ENCODE measurements at regions not wholly inside any gene's neighbourhood (a gene's known extent, or its start where the extent isn't known, plus 50 kb on each side); places are given as distances from the start of the nearest gene placed in this dataset.
"Not testable (repeated sequence)": the region's sequence is repeated elsewhere in the genome, so short reads cannot be mapped to it uniquely, and the experiment has no call there.

DNA sequence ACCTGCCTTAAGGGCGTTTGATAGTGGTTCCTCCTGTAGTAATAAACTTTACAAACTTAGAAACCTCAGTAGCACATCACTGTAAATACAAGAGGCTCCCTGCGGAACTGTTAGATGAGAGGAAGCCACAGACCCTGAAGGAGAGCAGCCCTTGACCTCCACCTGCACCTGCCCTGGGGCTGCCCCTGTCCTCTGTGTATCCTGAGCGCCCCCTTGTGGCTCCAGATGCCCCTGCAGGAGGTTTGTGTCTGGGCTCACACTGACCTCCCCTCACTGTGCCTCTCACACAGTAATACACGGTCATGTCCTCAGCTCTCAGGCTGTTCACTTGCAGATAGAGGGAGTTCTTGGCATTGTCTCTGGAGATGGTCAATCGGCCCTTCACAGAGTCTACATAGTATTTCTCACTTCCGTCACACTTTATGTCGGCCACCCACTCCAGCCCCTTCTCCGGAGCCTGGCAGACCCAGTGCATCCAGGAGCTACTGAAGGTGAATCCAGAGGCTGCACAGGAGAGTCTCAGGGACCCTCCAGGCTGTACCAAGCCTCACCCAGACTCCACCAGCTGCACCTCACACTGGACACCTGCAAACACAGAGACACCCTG is 1059.8 kb downstream of the TMEM121 start:
- TF ChIP-seq, protein P1, sequence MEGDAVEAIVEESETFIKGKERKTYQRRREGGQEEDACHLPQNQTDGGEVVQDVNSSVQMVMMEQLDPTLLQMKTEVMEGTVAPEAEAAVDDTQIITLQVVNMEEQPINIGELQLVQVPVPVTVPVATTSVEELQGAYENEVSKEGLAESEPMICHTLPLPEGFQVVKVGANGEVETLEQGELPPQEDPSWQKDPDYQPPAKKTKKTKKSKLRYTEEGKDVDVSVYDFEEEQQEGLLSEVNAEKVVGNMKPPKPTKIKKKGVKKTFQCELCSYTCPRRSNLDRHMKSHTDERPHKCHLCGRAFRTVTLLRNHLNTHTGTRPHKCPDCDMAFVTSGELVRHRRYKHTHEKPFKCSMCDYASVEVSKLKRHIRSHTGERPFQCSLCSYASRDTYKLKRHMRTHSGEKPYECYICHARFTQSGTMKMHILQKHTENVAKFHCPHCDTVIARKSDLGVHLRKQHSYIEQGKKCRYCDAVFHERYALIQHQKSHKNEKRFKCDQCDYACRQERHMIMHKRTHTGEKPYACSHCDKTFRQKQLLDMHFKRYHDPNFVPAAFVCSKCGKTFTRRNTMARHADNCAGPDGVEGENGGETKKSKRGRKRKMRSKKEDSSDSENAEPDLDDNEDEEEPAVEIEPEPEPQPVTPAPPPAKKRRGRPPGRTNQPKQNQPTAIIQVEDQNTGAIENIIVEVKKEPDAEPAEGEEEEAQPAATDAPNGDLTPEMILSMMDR (IDR thresholded peaks at IDR 0.05), result peak; percentile 91
- ATAC-seq (peak; percentile 100), DNase-seq (peak; percentile 85)
- Mint-ChIP-seq H3K27me3 (no peaks in the 10 kb centered on the region), H3K4me1 (ENCODE audit: low read depth) (peaks cover 4% of the 10 kb centered on the region), H3K27ac (no peak overlapping the region), H3K36me3 (ENCODE audit: low read depth) (no peaks in the 10 kb centered on the region), H3K9me3 (no peaks in the 10 kb centered on the region), H3K4me3 (no peak overlapping the region)
- intact Hi-C loops (cut with micrococcal nuclease), result no loop called here
- ChIA-PET CTCF (interaction anchor here (0.6 to 4.3 kb wide), 26 partner anchors 10 to 314 kb away, joined by 3 to 25 read pairs (median 3); no protein-coding TSS in a partner anchor), POLR2A (no interaction called here)

DNA sequence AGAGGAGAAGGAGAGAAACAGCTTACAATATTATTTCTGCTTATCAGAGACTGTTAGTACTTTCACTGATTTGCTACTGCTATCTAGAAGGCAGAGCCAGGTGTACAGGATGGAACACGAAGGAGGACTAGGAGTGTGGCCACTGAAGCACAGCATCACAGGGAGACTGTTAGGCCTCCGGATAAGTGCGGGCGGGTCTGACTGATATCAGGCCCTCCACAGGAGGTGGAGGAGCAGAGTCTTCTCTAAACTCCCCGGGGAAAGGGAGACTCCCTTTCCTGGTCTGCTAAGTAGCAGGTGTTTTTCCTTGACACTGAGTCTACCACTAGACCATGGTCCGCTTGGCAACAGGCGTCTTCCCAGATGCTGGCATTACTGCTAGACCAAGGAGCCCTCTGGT is 1065.2 kb downstream of the TMEM121 start:
- H3K27ac Mint-ChIP-seq; H3K36me3 Mint-ChIP-seq (ENCODE audit: low read depth); ATAC-seq; H3K4me3 Mint-ChIP-seq; H3K4me1 Mint-ChIP-seq (ENCODE audit: low read depth); H3K9me3 Mint-ChIP-seq; H3K27me3 Mint-ChIP-seq; POLR2A ChIA-PET; DNase-seq; intact Hi-C loops (cut with micrococcal nuclease): not testable (repeated sequence)
- CTCF ChIA-PET, result interaction anchor here (0.7 to 6.7 kb wide), 9 partner anchors 10 to 85 kb away, joined by 3 to 24 read pairs (median 3); no protein-coding TSS in a partner anchor

DNA sequence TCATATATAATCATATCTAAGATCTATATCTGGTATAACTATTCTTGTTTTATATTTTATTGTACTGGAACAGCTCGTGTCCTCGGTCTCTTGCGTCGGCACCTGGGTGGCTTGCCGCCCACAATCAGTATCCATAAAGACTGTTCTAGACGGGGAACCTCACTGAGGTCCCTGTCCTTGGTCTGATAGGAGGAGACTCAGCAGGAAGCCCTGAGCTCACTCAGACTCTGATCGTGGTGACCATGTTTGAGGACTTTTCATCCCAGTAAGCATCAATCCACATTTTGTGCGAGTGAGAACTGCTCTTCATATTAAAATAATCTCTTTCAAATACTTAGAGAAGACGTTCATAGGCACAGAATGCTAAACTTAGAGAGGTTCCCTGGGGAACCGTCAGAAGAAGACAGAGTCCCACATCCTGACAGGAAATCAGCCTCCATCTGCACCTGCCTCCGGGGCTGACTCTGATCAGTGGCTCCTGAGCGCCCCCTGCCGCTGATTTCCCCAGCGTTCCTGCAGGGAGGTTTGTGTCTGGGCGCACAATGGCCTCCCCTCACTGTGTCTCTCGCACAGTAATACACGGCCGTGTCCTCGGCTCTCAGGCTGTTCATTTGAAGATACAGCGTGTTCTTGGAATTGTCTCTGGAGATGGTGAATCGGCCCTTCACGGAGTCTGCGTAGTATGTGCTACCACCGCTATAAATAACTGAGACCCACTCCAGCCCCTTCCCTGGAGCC is 1065.9 kb downstream of the TMEM121 start:
- H3K9me3 Mint-ChIP-seq; H3K4me3 Mint-ChIP-seq; H3K36me3 Mint-ChIP-seq (ENCODE audit: low read depth); intact Hi-C loops (cut with micrococcal nuclease); H3K27me3 Mint-ChIP-seq; H3K27ac Mint-ChIP-seq; POLR2A ChIA-PET; H3K4me1 Mint-ChIP-seq (ENCODE audit: low read depth): not testable (repeated sequence)
- ATAC-seq, result peak; percentile 45
- peak; percentile 87 for DNase-seq
- TF ChIP-seq, protein P1 (IDR thresholded peaks at IDR 0.05), result peak; percentile 69
- CTCF ChIA-PET, result interaction anchor here (0.7 to 6.7 kb wide), 11 partner anchors 9 to 85 kb away, joined by 3 to 28 read pairs (median 4); no protein-coding TSS in a partner anchor

DNA sequence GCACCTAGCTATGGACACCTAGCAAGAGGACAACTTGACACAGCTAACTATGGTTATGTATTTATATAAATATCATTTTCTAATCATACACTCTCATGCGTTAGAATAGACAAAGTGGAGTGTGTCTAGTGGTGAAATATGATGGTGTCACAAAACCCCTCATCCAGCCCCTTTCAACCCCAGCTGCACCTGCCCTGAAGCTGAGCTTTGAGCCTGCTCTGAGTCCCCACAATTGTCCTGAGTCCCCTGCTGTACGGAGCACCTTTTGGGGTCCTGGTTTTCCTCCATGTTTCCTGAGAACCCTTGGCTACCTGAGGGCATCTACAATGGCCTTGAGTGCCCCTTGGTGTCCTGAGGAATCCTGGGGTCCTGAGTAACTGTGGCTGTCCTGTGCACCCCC is 1072.8 kb downstream of the TMEM121 start:
- H3K4me1 Mint-ChIP-seq (ENCODE audit: low read depth), result no peaks in the 10 kb centered on the region
- H3K4me3 Mint-ChIP-seq, result no peak overlapping the region
- CTCF ChIA-PET, result interaction anchor here (0.7 to 1.4 kb wide), 3 partner anchors 8 to 182 kb away, joined by 3 read pairs; no protein-coding TSS in a partner anchor
- no peak for ATAC-seq
- H3K36me3 Mint-ChIP-seq (ENCODE audit: low read depth), result no peaks in the 10 kb centered on the region
- intact Hi-C loops (cut with micrococcal nuclease), result no loop called here
- H3K27ac Mint-ChIP-seq, result no peak overlapping the region
- no peak for DNase-seq
- TF ChIP-seq, protein P1 (IDR thresholded peaks at IDR 0.05), result no peak
- POLR2A ChIA-PET, result no interaction called here
- H3K27me3 Mint-ChIP-seq, result peaks cover 19% of the 10 kb centered on the region
- no peaks in the 10 kb centered on the region for H3K9me3 Mint-ChIP-seq

DNA sequence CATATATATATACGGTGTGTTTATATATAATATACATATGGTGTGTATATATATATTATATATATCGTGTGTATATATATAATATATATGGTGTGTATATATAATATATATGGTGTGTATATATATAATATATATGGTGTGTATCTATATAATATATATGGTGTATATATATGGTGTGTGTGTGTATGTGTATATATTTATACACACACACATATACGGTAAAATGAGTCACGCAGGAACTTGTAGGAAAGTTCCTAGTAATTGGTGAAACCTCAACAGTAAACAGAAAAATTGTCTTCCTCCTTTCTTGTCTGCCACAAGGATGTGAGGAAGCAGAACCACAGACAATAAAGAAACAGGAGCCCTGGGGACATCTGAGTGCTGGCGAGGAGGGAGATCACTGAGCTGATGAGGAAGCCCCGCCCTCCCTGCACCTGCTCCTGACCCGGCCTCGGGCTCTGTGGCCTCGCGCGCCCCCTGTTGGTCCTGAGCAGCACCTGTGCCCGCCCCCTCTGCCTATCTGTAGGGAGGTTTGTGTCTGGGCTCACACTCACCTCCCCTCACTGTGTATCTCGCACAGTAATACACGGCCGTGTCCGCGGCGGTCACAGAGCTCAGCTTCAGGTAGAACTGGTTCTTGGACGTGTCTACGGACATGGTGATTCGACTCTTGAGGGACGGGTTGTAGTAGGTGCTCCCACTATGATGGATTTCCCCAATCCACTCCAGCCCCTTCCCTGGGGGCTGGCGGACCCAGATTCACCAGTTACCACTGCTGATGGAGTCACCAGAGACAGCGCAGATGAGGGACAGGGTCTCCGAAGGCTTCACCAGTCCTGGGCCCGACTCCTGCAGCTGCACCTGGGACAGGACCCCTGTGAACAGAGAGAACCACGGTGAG is 1079.4 kb downstream of the TMEM121 start:
- H3K4me3 Mint-ChIP-seq, result no peak overlapping the region
- H3K27ac Mint-ChIP-seq, result no peak overlapping the region
- peak; percentile 100 for ATAC-seq
- DNase-seq, result peak; percentile 94
- ChIA-PET POLR2A (no interaction called here), CTCF (interaction anchor here (0.6 to 11.3 kb wide), 19 partner anchors 9 to 190 kb away, joined by 3 to 133 read pairs (median 4); no protein-coding TSS in a partner anchor)
- H3K9me3 Mint-ChIP-seq, result no peaks in the 10 kb centered on the region
- peaks cover 20% of the 10 kb centered on the region for H3K27me3 Mint-ChIP-seq
- no peaks in the 10 kb centered on the region for H3K36me3 Mint-ChIP-seq (ENCODE audit: low read depth)
- TF ChIP-seq, protein P1 (IDR thresholded peaks at IDR 0.05), result peak; percentile 75
- H3K4me1 Mint-ChIP-seq (ENCODE audit: low read depth), result no peaks in the 10 kb centered on the region
- intact Hi-C loops (cut with micrococcal nuclease), result no loop called here
